Esophagus squamous epithelium (tissue), 5 donors: ENCODE measurements at regions not wholly inside any gene's neighbourhood (a gene's known extent, or its start where the extent isn't known, plus 50 kb on each side); places are given as distances from the start of the nearest gene placed in this dataset.

Experiments used
- DNase-seq: peaks from one replicate; lab custom pipeline; 2025; lab: John Stamatoyannopoulos, UW
- H3K27ac ChIP-seq, 4 donors: fragments of 200-600 bp; sonication (generic); one replicate each; pipeline ENCODE4 v1.5.1; 2016 to 2019; ENCODE audit warnings: mild to moderate bottlenecking in 1 of 4
- H3K27me3 ChIP-seq, 4 donors: fragments of 200-600 bp; sonication (generic); 1 replicate in 3 of 4; 2 replicates in 1 of 4; pipeline versions ENCODE4 v1.5.1 to v1.6.0; 2017 to 2021; ENCODE audit warnings: antibody characterized with exemption in 1 of 4
- H3K36me3 ChIP-seq, 3 donors: fragments of 200-600 bp; sonication (generic); one replicate each; pipeline ENCODE4 v1.5.1; 2016 to 2019
- H3K4me1 ChIP-seq, 3 donors: fragments of 200-600 bp; sonication (generic); one replicate each; pipeline ENCODE4 v1.5.1; 2017 to 2019
- H3K4me3 ChIP-seq, 4 donors: fragments of 200-600 bp; sonication (generic); 1 replicate in 3 of 4; 2 replicates in 1 of 4; pipeline ENCODE4 v1.5.1; 2016 to 2019; ENCODE audit warnings: mild to moderate bottlenecking in 2 of 4, moderate library complexity in 1 of 4
- H3K9me3 ChIP-seq, 3 donors: fragments of 200-600 bp; sonication (generic); one replicate each; pipeline ENCODE4 v1.5.1; 2016 to 2019
- POLR2A ChIP-seq, 4 donors: fragments of 450-650 bp; IDR thresholded peaks; one replicate each; pipeline ENCODE4 v1.6.1; 2017; ENCODE audit warnings: antibody characterized with exemption in 4 of 4, mild to moderate bottlenecking in 4 of 4, moderate library complexity in 3 of 4
- WGBS, 2 donors: methylation state at CpG; one replicate each; pipeline ENCODE4 v1.1.5; 2018; 5-methylcytosine and 5-hydroxymethylcytosine counted together
- intact Hi-C: fragments of 100-400 bp; cut with DNase I; formaldehyde crosslinking; loops from one replicate; pipeline ENCODE4 v1.15.0; 2022
- TF ChIP-seq, protein P1 (sequence below), 6 experiments: fragments of 450-650 bp in 4 of 6; fragments of 200-600 bp in 2 of 6; sonication (generic) in 2 of 6; IDR thresholded peaks; one replicate each; pipeline ENCODE4 v1.5.1; 2016 to 2019; ENCODE audit warnings: antibody characterized with exemption in 6 of 6, mild to moderate bottlenecking in 4 of 6, moderate library complexity in 4 of 6
- donor health status: DM: yes; HTN: yes; CAD: no.

DNA sequence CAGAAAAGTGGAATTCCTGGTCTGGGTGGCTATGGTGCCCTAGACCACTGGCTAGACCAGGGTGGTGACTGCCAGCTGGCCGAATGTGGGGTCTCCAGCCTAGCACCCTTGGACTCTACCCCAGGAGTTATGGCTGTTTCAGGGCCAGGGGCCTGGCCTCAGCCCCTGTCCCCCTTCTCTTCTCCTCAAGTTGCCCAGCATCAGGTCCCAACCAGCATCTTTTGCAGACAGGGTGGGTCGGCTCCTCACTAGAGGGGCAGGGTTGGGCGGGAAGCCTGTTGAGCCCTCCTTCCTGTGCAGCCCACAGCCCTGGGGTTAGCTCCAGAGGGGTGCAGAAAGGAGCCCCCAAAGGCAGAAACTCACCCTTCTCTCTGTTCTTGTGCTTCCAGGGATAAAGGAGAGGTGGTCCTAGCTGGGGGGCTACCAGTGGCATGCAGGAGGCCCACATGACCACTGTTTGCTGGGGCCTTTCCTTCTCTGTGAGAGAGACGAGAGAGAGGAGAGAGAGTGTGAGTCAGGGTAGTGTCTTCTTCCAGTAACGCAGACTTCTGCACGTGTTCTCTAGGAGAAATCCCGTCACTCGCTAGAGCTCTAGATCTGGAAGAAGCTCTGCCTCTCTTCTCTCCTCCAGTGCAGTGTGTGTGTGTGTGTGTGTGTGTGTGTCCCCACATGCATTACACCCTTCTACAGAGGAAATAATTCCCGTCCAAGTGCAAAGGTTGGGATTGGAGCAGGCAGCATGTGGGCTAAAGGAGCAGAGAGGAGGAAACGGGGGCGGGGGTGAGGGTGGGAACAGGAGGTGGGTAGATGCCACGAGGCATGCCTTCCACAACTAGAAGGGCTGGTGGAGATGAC lies 209.4 kb downstream of the SEC14L1 start:
- H3K9me3 ChIP-seq = no peaks in the 10 kb centered on the region
- intact Hi-C loops = no loop called here
- H3K36me3 ChIP-seq = no peaks in the 10 kb centered on the region
- H3K4me1 ChIP-seq = peaks cover 35 to 65% (median 37%) of the 10 kb centered on the region in 3 donors
- H3K4me3 ChIP-seq = no peak overlapping the region
- H3K27me3 ChIP-seq = no peaks in the 10 kb centered on the region
- TF ChIP-seq, protein P1, sequence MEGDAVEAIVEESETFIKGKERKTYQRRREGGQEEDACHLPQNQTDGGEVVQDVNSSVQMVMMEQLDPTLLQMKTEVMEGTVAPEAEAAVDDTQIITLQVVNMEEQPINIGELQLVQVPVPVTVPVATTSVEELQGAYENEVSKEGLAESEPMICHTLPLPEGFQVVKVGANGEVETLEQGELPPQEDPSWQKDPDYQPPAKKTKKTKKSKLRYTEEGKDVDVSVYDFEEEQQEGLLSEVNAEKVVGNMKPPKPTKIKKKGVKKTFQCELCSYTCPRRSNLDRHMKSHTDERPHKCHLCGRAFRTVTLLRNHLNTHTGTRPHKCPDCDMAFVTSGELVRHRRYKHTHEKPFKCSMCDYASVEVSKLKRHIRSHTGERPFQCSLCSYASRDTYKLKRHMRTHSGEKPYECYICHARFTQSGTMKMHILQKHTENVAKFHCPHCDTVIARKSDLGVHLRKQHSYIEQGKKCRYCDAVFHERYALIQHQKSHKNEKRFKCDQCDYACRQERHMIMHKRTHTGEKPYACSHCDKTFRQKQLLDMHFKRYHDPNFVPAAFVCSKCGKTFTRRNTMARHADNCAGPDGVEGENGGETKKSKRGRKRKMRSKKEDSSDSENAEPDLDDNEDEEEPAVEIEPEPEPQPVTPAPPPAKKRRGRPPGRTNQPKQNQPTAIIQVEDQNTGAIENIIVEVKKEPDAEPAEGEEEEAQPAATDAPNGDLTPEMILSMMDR (IDR thresholded peaks at IDR 0.05) = no peak
- TF ChIP-seq POLR2A (IDR thresholded peaks at IDR 0.05) = no peak
- WGBS, 2 donors = 9 to 64% methylated on average over 4 to 9 of the region's 12 CpGs
- no peak for DNase-seq
- peak overlapping the region in 3 of 4 donors; percentile 63 to 77 (median 64) for H3K27ac ChIP-seq

DNA sequence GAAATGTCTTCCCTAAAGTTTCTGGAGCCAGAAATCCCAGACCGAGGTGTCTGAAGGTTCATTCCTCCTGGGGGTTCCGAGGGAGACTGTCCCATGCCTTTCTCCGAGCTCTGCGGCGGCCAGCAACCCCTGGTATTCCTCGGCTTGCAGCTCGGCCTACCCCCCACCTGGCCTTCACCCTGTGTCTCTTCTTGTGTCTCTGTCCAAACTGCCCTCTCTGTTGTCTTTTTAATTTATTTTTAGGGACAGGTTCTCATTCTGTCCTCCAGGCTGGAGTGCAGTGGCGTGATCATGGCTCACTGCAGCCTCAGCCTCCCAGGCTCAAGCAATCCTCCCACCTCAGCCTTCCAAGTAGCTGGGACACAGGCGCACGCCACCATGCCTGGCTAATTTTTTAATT lies 211.7 kb downstream of the SEC14L1 start:
- peaks cover 38 to 77% (median 44%) of the 10 kb centered on the region in 3 donors for H3K4me1 ChIP-seq
- no peak for DNase-seq
- intact Hi-C loops = no loop called here

DNA sequence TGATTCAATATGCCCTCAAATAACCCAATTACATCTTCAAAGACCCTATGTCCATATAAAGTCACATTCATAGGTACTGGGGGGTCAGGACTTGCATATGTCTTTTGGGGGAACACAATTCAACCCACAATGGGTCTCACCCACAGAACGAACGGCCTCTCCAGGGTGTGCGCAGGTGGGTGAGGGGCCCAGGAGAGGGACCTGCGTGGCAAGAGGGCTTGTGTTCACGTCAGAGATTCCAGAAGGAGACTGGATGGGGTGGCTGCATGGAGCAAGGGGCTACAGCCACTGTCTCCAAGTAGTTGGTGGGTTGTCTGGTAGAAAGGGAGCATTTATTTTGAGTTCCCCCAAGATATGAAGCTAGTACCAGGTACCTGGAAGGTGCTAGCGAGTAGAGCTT lies 212.2 kb downstream of the SEC14L1 start:
- DNase-seq = no peak
- peak overlapping the region in 2 of 4 donors; percentile 74 to 81 for H3K27ac ChIP-seq
- H3K36me3 ChIP-seq = no peaks in the 10 kb centered on the region
- intact Hi-C loops = no loop called here
- peaks cover 38 to 81% (median 44%) of the 10 kb centered on the region in 3 donors for H3K4me1 ChIP-seq
- no peaks in the 10 kb centered on the region for H3K9me3 ChIP-seq
- no peak overlapping the region for H3K4me3 ChIP-seq
- WGBS, 2 donors = 78 to 88% methylated on average over 6 of the region's 6 CpGs
- no peaks in the 10 kb centered on the region for H3K27me3 ChIP-seq
- TF ChIP-seq, protein P1 (IDR thresholded peaks at IDR 0.05) = no peak
- no peak for TF ChIP-seq POLR2A (IDR thresholded peaks at IDR 0.05)

More for the DNA sequence above, 211.7 kb downstream of the SEC14L1 start:
- no peaks in the 10 kb centered on the region for H3K27me3 ChIP-seq
- H3K9me3 ChIP-seq = no peaks in the 10 kb centered on the region
- WGBS, 2 donors = 91 to 96% methylated on average over 8 to 10 of the region's 10 CpGs
- H3K36me3 ChIP-seq = no peaks in the 10 kb centered on the region
- H3K27ac ChIP-seq = peak overlapping the region in 1 of 4 donors; percentile 81
- TF ChIP-seq POLR2A (IDR thresholded peaks at IDR 0.05) = no peak
- TF ChIP-seq, protein P1 (IDR thresholded peaks at IDR 0.05) = no peak
- H3K4me3 ChIP-seq = no peak overlapping the region

DNA sequence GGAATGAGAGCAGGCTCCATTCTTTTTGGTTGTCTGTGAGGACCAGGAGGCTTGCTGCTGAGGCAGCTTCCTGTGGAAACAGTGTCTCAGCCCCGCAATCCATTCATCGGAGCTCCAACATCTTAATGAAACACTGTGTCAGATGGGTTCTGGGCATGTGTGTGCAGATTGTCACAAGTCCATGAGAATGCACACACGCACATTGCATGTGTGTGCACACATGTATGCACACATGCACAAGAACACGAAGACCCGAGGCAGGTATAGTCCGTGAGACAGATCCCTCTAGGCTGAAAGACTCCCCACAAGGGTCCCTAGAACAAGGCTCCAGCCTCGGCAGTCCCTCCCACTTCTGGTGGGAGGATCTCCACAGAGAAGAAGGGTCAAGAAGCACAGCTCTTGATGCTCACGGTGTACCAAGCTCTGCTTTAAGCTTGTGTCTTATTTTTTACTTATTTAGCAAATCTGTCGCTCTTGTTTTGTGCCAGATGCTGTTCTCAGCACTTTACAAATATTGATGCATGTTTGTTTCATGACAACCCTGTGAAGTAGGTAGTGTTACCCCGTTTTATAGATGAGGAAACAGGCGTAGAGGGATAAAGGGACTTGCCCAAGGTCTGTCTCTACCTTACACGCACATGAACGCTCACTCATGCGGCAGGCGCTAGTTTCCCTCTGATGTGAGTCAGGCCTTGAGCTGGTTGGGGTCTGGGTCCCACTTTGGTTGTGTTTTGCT lies 213.1 kb downstream of the SEC14L1 start:
- peak overlapping the region; percentile 70 to 89 (median 78) for H3K27ac ChIP-seq
- WGBS, 2 donors = 56 to 68% methylated on average over 13 to 14 of the region's 15 CpGs
- no peak overlapping the region for H3K4me3 ChIP-seq
- DNase-seq = no peak
- H3K27me3 ChIP-seq = no peaks in the 10 kb centered on the region
- no peaks in the 10 kb centered on the region for H3K36me3 ChIP-seq
- peaks cover 38 to 81% (median 44%) of the 10 kb centered on the region in 3 donors for H3K4me1 ChIP-seq
- TF ChIP-seq, protein P1 (IDR thresholded peaks at IDR 0.05) = no peak
- TF ChIP-seq POLR2A (IDR thresholded peaks at IDR 0.05) = no peak
- H3K9me3 ChIP-seq = no peaks in the 10 kb centered on the region
- intact Hi-C loops = no loop called here

DNA sequence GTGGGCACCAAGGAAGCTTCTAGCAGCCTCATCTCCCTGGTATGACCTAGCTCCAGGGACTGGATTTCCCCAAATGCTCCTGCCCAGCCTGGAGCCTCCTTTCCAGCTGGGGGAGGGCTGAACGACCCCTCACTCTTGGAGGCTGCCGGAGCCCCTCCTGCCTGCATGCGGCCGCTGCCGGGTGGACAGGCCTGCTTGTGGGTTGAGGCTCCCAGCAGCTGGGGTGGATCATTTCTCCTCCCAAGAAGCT lies 213.6 kb downstream of the SEC14L1 start:
- Histone ChIP-seq H3K27ac (peak overlapping the region; percentile 70 to 89 (median 78)), H3K4me3 (no peak overlapping the region), H3K9me3 (no peaks in the 10 kb centered on the region), H3K4me1 (peaks cover 38 to 81% (median 44%) of the 10 kb centered on the region in 3 donors), H3K36me3 (no peaks in the 10 kb centered on the region), H3K27me3 (no peaks in the 10 kb centered on the region)
- DNase-seq = no peak
- intact Hi-C loops = no loop called here
- TF ChIP-seq POLR2A (IDR thresholded peaks at IDR 0.05) = no peak
- TF ChIP-seq, protein P1 (IDR thresholded peaks at IDR 0.05) = no peak
- WGBS, 2 donors = no CpG with 5 or more reads among the region's 5 CpGs
